HG02840 (cell line): ENCODE measurements at regions not wholly inside any gene's neighbourhood (a gene's known extent, or its start where the extent isn't known, plus 50 kb on each side); places are given as distances from the start of the nearest gene placed in this dataset.

Source experiments
- ATAC-seq: cut with Tn5 transposase; IDR thresholded peaks from one replicate; pipeline ENCODE4 v1.9.1; 2021; ENCODE audit warnings: mild to moderate bottlenecking, moderate library complexity, moderate number of reproducible peaks; ENCODE audit not compliant: unreplicated experiment, low FRiP score

DNA sequence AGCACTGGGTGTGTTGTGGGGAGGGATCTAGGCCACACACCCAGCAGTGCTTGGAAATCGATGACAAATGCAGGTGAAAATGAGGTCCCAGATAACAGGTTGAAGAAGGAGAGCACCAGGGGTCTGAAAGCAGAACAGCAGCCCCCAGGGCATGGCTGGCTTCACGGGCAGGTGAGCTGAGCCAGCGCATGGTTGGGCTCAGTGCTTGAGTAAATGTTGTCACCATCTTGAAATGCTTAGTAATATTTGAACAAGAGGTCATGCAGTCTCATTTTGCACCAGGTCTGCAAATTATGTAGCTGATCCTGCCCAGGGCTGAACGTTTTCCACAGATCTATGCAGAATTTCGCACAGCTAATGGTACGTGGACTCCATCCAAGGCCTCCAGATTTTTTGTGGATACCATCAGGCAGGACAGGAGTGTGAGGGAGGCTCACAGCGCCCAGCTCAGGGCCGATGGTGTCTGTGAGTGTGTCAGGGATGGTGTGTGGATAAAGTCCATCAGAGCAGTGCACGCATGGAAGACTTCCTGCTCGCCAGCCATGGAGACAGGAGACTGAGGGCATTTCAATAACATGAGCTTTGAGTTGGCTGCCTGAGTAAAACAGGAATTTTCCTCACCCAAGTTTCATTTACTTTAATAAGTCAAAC lies 53.1 kb upstream of the SNX9 start:
- no peak for ATAC-seq

DNA sequence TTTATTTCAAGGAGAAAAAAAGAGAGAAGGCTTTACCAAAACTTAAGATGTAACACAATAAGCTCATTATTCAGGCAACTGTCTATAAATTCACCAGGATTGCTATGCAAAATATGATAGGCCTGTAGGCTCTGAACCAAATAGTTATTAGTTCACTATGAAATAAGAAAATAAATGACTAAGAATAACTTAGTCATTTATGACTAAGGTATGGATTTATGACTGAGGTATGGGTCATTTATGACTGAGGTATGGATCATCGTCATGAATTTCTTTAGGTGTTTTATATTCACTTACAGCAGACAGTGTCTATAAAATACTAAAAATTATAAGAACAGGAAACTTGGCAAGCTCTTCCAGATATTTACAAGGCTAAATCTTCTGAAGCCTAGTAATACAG lies 52.1 kb upstream of the SNX9 start:
- ATAC-seq = no peak

DNA sequence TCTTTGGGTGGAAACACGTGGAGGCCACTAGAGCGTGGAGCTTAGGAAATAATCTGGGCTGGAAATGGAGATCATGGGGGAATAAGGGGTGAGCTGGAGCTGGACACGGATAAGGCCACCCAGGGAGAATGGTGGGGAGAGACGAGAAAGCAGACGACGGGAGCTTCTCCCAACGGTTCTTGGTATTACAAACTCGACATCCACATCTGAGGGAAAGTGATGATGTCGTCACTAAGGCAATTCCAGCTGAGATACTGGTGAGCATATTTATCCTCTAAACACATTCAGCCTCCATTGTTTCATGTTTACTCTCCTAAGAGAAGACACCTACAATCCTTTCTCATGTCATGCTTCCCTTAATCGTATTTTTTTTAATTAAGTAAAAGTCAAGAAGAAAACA lies 50.2 kb upstream of the SNX9 start:
- no peak for ATAC-seq
